HG03342 (cell line): ENCODE measurements at regions not wholly inside any gene's neighbourhood (a gene's known extent, or its start where the extent isn't known, plus 50 kb on each side); places are given as distances from the start of the nearest gene placed in this dataset.
"Not testable (repeated sequence)": the region's sequence is repeated elsewhere in the genome, so short reads cannot be mapped to it uniquely, and the experiment has no call there.

Source experiments
- ATAC-seq: cut with Tn5 transposase; IDR thresholded peaks from one replicate; pipeline ENCODE4 v1.9.1; 2021; ENCODE audit warnings: mild to moderate bottlenecking, moderate library complexity; ENCODE audit not compliant: unreplicated experiment

GRCh38 chr4:79621061-79621460 is 213.0 kb upstream of the GK2 start:
- no peak for ATAC-seq

GRCh38 chr4:79620617-79621016 is 212.6 kb upstream of the GK2 start:
- no peak for ATAC-seq

GRCh38 chr4:79613269-79613935 is 205.4 kb upstream of the GK2 start:
- ATAC-seq = no peak

GRCh38 chr4:79611026-79611425 is 203.0 kb upstream of the GK2 start:
- no peak for ATAC-seq

- ATAC-seq = no peak
Observed at GRCh38 chr4:79609817-79610216, 201.8 kb upstream of the GK2 start.

GRCh38 chr4:79607979-79608378 is 200.0 kb upstream of the GK2 start:
- ATAC-seq = no peak

GRCh38 chr4:79604152-79604551 is 196.1 kb upstream of the GK2 start:
- ATAC-seq = peak; percentile 16

- peak; percentile 76 for ATAC-seq
Observed at GRCh38 chr4:79603681-79604080, 195.7 kb upstream of the GK2 start.

GRCh38 chr4:79599691-79600090 is 191.7 kb upstream of the GK2 start:
- no peak for ATAC-seq

GRCh38 chr4:79598801-79599200 is 190.8 kb upstream of the GK2 start:
- ATAC-seq = no peak

GRCh38 chr4:79598214-79598613 is 190.2 kb upstream of the GK2 start:
- ATAC-seq = no peak

- no peak for ATAC-seq
Observed at GRCh38 chr4:79597266-79597665, 189.2 kb upstream of the GK2 start.

GRCh38 chr4:79592218-79592617 is 184.2 kb upstream of the GK2 start:
- not testable (repeated sequence) for ATAC-seq

GRCh38 chr4:79588679-79589078 is 180.7 kb upstream of the GK2 start:
- ATAC-seq = no peak

GRCh38 chr4:79587207-79587606 is 179.2 kb upstream of the GK2 start:
- not testable (repeated sequence) for ATAC-seq

- no peak for ATAC-seq
Observed at GRCh38 chr4:79585834-79586233, 177.8 kb upstream of the GK2 start.

- no peak for ATAC-seq
Observed at GRCh38 chr4:79585330-79585729, 177.3 kb upstream of the GK2 start.

- ATAC-seq = no peak
Observed at GRCh38 chr4:79584902-79585301, 176.9 kb upstream of the GK2 start.

- no peak for ATAC-seq
Observed at GRCh38 chr4:79584352-79584751, 176.3 kb upstream of the GK2 start.

GRCh38 chr4:79578606-79579005 is 170.6 kb upstream of the GK2 start:
- ATAC-seq = no peak

- ATAC-seq = peak; percentile 74
Observed at GRCh38 chr4:79576429-79576753, 168.4 kb upstream of the GK2 start.

- no peak for ATAC-seq
Observed at GRCh38 chr4:79575709-79576428, 167.8 kb upstream of the GK2 start.
